Left ventricle myocardium inferior (tissue), 1 donor: ENCODE measurements at regions not wholly inside any gene's neighbourhood (a gene's known extent, or its start where the extent isn't known, plus 50 kb on each side); places are given as distances from the start of the nearest gene placed in this dataset.

Experiments used
- DNase-seq: peaks from one replicate; pipeline ENCODE4 v3.0.0-alpha.2; 2020
- H3K27ac ChIP-seq: fragments of 200-600 bp; replicated peaks from 2 replicates; pipeline ENCODE4 v1.8.0; 2021
- H3K27me3 ChIP-seq: fragments of 200-600 bp; 2 replicates; pipeline ENCODE4 v1.8.0; 2021; ENCODE audit warnings: low read depth
- H3K36me3 ChIP-seq: fragments of 200-600 bp; 2 replicates; pipeline ENCODE4 v1.8.0; 2021
- H3K4me1 ChIP-seq: fragments of 200-600 bp; 2 replicates; pipeline ENCODE4 v1.8.0; 2021
- H3K4me3 ChIP-seq: fragments of 200-600 bp; 2 replicates; pipeline ENCODE4 v1.8.0; 2021; ENCODE audit warnings: mild to moderate bottlenecking, moderate library complexity
- H3K9me3 ChIP-seq: fragments of 200-600 bp; replicated peaks from 2 replicates; pipeline ENCODE4 v1.8.0; 2021
- intact Hi-C: fragments of 100-400 bp; cut with micrococcal nuclease; formaldehyde crosslinking; loops from one replicate; pipeline ENCODE4 v1.11.0; 2022
- TF ChIP-seq, protein P1 (sequence below): fragments of 200-600 bp; IDR thresholded peaks from 2 replicates; pipeline ENCODE4 v1.8.0; 2021; ENCODE audit warnings: antibody characterized with exemption, mild to moderate bottlenecking, borderline replicate concordance
- donor health status: DM: no; HTN: yes; CAD: no; lungs with severe emphysema.

DNA sequence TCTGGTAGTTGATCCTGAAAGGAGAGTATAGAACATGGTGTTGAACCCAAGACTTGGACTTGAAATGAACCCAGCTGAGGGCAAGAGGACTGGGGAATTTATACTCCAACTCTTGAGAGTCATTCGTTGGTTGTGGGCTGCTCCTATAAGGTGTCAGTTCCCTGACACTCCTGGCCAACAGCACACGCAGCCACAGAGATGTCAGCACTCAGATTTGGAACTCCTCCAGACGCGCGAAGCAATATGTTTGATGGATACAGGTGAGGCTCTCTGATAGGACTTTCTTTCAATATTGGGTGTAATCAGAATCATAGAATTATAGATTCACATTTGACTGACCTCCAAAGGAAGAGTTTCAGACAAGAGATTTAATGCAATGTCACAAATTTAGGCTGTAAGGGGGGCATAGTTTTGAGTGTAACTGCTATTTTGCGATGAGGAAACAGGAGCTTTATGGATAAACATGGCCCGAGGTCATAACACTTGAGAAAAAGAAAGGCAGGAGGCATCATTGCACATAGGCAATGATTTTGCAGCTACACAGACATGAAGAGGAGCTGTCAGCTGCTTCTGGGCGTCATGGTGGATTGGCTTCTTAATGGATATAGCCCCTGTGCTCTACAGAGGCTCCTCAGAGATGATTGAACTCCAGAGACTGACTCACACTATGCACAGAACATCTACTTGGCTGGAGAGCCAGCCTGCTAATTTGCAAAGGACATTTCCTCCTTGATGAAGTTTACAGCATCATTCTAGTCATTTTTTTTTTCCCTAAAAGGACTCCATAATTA, 569.2 kb upstream of the RGMA start:
- Histone ChIP-seq H3K4me3 (no peak overlapping the region), H3K27ac (no peak overlapping the region), H3K4me1 (no peaks in the 10 kb centered on the region), H3K9me3 (no peaks in the 10 kb centered on the region), H3K36me3 (no peaks in the 10 kb centered on the region), H3K27me3 (peaks cover 25% of the 10 kb centered on the region)
- TF ChIP-seq, protein P1, sequence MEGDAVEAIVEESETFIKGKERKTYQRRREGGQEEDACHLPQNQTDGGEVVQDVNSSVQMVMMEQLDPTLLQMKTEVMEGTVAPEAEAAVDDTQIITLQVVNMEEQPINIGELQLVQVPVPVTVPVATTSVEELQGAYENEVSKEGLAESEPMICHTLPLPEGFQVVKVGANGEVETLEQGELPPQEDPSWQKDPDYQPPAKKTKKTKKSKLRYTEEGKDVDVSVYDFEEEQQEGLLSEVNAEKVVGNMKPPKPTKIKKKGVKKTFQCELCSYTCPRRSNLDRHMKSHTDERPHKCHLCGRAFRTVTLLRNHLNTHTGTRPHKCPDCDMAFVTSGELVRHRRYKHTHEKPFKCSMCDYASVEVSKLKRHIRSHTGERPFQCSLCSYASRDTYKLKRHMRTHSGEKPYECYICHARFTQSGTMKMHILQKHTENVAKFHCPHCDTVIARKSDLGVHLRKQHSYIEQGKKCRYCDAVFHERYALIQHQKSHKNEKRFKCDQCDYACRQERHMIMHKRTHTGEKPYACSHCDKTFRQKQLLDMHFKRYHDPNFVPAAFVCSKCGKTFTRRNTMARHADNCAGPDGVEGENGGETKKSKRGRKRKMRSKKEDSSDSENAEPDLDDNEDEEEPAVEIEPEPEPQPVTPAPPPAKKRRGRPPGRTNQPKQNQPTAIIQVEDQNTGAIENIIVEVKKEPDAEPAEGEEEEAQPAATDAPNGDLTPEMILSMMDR: no peak
- no peak for DNase-seq
- intact Hi-C loops: no loop called here

DNA sequence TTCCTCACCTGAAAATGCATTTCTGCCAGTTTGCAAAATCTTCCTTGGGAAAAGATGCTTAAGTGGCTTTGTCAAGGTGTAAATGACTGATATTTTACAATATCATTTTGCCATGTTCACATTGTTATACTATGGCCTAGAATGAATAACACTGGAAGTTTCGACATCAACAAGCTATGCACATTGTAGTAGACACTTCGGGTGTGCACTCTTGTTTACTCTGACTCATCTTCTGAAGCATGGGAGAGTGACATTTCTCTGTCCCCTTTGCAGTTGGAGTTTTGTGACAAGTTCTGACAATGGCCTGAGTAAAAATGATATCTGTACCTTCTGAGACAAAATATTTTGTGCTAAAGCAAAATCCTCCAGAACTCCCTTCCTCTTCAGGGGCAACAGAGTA, 567.0 kb upstream of the RGMA start:
- Histone ChIP-seq H3K9me3 (peaks cover 8% of the 10 kb centered on the region), H3K27me3 (peaks cover 25% of the 10 kb centered on the region), H3K27ac (no peak overlapping the region), H3K4me1 (no peaks in the 10 kb centered on the region), H3K4me3 (no peak overlapping the region), H3K36me3 (no peaks in the 10 kb centered on the region)
- intact Hi-C loops: no loop called here
- DNase-seq: no peak
- TF ChIP-seq, protein P1: no peak

DNA sequence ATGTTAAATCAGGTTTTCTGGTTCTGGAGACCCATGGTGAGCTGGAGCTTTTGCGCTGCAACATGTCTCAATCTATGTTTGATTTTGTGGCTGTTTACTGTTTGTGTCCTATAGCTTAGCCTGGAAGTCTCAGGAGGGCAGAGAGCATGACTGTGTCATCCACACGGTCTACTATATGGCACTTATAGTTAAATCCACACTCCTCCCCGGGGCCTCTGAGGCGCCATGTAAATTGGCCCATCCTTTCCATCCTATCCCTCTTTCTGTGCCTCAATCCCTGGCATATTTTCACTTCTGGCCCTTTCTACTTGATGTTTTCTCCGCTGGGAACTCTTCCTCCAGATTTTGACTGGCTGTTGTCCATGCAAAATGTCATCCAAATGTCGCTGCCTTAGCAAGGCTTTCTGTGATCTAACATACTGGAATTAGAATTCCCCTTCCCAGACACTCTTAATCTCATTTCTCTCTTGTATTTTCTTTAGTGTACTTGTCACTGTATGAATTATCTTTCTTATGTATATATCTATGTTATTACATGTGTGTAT, 560.8 kb upstream of the RGMA start:
- H3K9me3 ChIP-seq: peaks cover 8% of the 10 kb centered on the region
- no peaks in the 10 kb centered on the region for H3K27me3 ChIP-seq
- no peaks in the 10 kb centered on the region for H3K36me3 ChIP-seq
- H3K27ac ChIP-seq: no peak overlapping the region
- no peak for DNase-seq
- no peaks in the 10 kb centered on the region for H3K4me1 ChIP-seq
- H3K4me3 ChIP-seq: no peak overlapping the region
- TF ChIP-seq, protein P1: no peak
- intact Hi-C loops: no loop called here

DNA sequence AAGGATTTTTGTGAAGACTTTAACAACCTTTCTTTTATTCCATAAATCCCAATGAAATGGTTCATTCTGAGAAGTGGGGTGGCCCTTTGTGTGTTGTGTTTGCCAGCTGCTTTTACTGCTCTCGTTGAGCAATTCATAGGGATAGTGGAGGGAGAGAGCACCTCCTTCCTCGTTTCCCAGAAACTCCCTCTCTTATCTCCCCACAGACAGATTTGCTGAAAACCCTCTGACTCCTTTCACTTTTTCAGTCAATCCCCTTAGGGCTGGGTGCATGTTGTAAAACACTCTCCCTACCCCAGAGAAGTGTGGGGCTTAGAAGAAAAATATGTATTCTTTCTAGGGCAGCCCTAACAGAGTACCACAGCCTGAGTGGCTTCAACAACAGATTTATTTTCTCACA, 557.2 kb upstream of the RGMA start:
- Histone ChIP-seq H3K4me1 (no peaks in the 10 kb centered on the region), H3K27ac (no peak overlapping the region), H3K4me3 (no peak overlapping the region), H3K27me3 (peaks cover 8% of the 10 kb centered on the region), H3K9me3 (no peaks in the 10 kb centered on the region), H3K36me3 (no peaks in the 10 kb centered on the region)
- intact Hi-C loops: no loop called here
- TF ChIP-seq, protein P1: no peak
- no peak for DNase-seq

DNA sequence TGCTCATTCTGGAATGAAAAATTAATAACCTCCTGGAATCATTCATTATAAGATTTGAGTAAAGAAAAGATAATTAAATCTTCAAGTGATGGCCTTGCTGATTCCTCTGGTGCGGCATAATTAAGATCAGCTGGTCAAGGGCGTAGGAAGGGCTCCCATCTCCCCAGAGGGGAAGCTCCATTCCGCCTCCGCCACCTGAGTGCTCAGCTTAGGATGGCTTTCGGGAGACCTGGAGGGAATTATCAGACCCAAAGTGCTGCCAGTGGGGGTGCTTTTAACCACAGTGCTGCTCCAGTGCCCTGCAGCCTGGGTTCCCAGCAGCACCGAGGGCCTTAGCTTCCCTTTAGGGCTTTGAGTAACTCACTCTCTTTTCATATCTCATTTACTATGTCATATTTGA, 556.6 kb upstream of the RGMA start:
- intact Hi-C loops: no loop called here
- peaks cover 8% of the 10 kb centered on the region for H3K27me3 ChIP-seq
- no peaks in the 10 kb centered on the region for H3K36me3 ChIP-seq
- TF ChIP-seq, protein P1: no peak
- no peak overlapping the region for H3K4me3 ChIP-seq
- no peak overlapping the region for H3K27ac ChIP-seq
- H3K9me3 ChIP-seq: no peaks in the 10 kb centered on the region
- no peaks in the 10 kb centered on the region for H3K4me1 ChIP-seq
- no peak for DNase-seq
